Type B pancreatic cell (in vitro differentiated cells): ENCODE measurements at regions not wholly inside any gene's neighbourhood (a gene's known extent, or its start where the extent isn't known, plus 50 kb on each side); places are given as distances from the start of the nearest gene placed in this dataset.

Source experiments
- DNase-seq: peaks from one replicate; pipeline ENCODE4 v3.0.0; 2021; ENCODE audit warnings: mixed read lengths; ENCODE audit not compliant: unreplicated experiment; ENCODE audit errors: extremely low spot score
- H3K27ac Mint-ChIP-seq: 2 replicates; pipeline ENCODE4 v1.8.0; 2021; ENCODE audit warnings: mild to moderate bottlenecking, mixed read lengths
- H3K27me3 Mint-ChIP-seq: 2 replicates; pipeline ENCODE4 v1.8.0; 2021; ENCODE audit warnings: mixed read lengths
- H3K36me3 Mint-ChIP-seq: 2 replicates; pipeline ENCODE4 v1.8.0; 2021; ENCODE audit warnings: mixed read lengths
- H3K4me1 Mint-ChIP-seq: one replicate; pipeline ENCODE4 v1.8.0; 2021; ENCODE audit warnings: mixed read lengths; ENCODE audit not compliant: unreplicated experiment
- H3K4me3 Mint-ChIP-seq: 2 replicates; pipeline ENCODE4 v1.8.0; 2021; ENCODE audit warnings: mild to moderate bottlenecking, mixed read lengths
- H3K9me3 Mint-ChIP-seq: 2 replicates; pipeline ENCODE4 v1.8.0; 2021; ENCODE audit warnings: mixed read lengths
- CTCF ChIP-seq: fragments of 200-600 bp; sonication (generic); conservative IDR thresholded peaks from 2 replicates; pipeline ENCODE4 v1.5.0; 2021; ENCODE audit warnings: antibody characterized with exemption, mild to moderate bottlenecking

- Mint-ChIP-seq H3K36me3 (no peaks in the 10 kb centered on the region), H3K27me3 (no peaks in the 10 kb centered on the region), H3K27ac (no peak overlapping the region), H3K9me3 (no peaks in the 10 kb centered on the region), H3K4me3 (no peak overlapping the region), H3K4me1 (no peaks in the 10 kb centered on the region)
- no peak for TF ChIP-seq CTCF
- DNase-seq: no peak
Measured at GRCh38 chr18:60656553-60656952, 284.0 kb upstream of the MC4R start.

- Mint-ChIP-seq H3K4me1 (no peaks in the 10 kb centered on the region), H3K9me3 (no peaks in the 10 kb centered on the region), H3K36me3 (no peaks in the 10 kb centered on the region), H3K27ac (no peak overlapping the region), H3K4me3 (no peak overlapping the region), H3K27me3 (no peaks in the 10 kb centered on the region)
- DNase-seq: no peak
- TF ChIP-seq CTCF: no peak
Measured at GRCh38 chr18:60662491-60662890, 289.9 kb upstream of the MC4R start.

GRCh38 chr18:60663060-60663989, 290.8 kb upstream of the MC4R start:
- Mint-ChIP-seq H3K4me1 (no peaks in the 10 kb centered on the region), H3K36me3 (no peaks in the 10 kb centered on the region), H3K27ac (no peak overlapping the region), H3K9me3 (no peaks in the 10 kb centered on the region), H3K4me3 (no peak overlapping the region), H3K27me3 (no peaks in the 10 kb centered on the region)
- no peak for DNase-seq
- TF ChIP-seq CTCF: no peak

GRCh38 chr18:60664736-60665135, 292.2 kb upstream of the MC4R start:
- Mint-ChIP-seq H3K27ac (no peak overlapping the region), H3K4me3 (no peak overlapping the region), H3K4me1 (no peaks in the 10 kb centered on the region), H3K9me3 (no peaks in the 10 kb centered on the region), H3K27me3 (no peaks in the 10 kb centered on the region), H3K36me3 (no peaks in the 10 kb centered on the region)
- DNase-seq: no peak
- TF ChIP-seq CTCF: no peak

GRCh38 chr18:60667016-60667415, 294.4 kb upstream of the MC4R start:
- Mint-ChIP-seq H3K9me3 (no peaks in the 10 kb centered on the region), H3K4me1 (no peaks in the 10 kb centered on the region), H3K27me3 (no peaks in the 10 kb centered on the region), H3K27ac (no peak overlapping the region), H3K4me3 (no peak overlapping the region), H3K36me3 (no peaks in the 10 kb centered on the region)
- no peak for TF ChIP-seq CTCF
- no peak for DNase-seq
